ENCODE measurements at regions not wholly inside any gene's neighbourhood (a gene's known extent, or its start where the extent isn't known, plus 50 kb on each side); places are given as distances from the start of the nearest gene placed in this dataset.

DNA sequence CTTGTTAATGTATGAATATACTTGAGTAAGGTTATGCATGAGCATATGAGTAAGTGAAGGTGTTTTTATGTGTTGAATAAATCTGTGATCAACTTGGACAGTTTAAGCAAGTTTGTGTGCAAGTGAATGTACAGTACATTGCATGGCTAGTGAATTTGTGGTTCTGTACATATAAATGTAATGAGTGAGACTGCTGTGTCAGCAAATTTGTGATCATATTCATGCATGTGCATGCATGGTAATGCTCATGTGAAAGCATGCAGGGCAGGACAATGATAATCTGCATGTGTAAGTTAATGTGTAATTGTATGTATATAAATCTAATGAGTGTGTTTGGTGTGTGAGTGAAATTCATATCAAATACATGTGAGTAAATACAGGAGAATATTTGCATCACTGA, 188.5 kb downstream of the PWWP3B start:
- Histone ChIP-seq H3K27me3 (no peaks in the 10 kb centered on the region), H3K36me3 (replicated peaks in 1 of 2; ENCODE audit: insufficient read depth in 1 of 2, low read depth in 2 of 2) (no peaks in the 10 kb centered on the region), H3K27ac (no peak overlapping the region), H3K4me3 (no peak overlapping the region), H3K4me1 (no peaks in the 10 kb centered on the region), H3K9me3 (no peaks in the 10 kb centered on the region)
- DNase-seq: no peak
- intact Hi-C loops (cut with DNase I): no loop called here
- no peak for ATAC-seq
- no peak for TF ChIP-seq POLR2A (IDR thresholded peaks at IDR 0.05)
- TF ChIP-seq, protein P1, sequence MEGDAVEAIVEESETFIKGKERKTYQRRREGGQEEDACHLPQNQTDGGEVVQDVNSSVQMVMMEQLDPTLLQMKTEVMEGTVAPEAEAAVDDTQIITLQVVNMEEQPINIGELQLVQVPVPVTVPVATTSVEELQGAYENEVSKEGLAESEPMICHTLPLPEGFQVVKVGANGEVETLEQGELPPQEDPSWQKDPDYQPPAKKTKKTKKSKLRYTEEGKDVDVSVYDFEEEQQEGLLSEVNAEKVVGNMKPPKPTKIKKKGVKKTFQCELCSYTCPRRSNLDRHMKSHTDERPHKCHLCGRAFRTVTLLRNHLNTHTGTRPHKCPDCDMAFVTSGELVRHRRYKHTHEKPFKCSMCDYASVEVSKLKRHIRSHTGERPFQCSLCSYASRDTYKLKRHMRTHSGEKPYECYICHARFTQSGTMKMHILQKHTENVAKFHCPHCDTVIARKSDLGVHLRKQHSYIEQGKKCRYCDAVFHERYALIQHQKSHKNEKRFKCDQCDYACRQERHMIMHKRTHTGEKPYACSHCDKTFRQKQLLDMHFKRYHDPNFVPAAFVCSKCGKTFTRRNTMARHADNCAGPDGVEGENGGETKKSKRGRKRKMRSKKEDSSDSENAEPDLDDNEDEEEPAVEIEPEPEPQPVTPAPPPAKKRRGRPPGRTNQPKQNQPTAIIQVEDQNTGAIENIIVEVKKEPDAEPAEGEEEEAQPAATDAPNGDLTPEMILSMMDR (IDR thresholded peaks at IDR 0.05): no peak

DNA sequence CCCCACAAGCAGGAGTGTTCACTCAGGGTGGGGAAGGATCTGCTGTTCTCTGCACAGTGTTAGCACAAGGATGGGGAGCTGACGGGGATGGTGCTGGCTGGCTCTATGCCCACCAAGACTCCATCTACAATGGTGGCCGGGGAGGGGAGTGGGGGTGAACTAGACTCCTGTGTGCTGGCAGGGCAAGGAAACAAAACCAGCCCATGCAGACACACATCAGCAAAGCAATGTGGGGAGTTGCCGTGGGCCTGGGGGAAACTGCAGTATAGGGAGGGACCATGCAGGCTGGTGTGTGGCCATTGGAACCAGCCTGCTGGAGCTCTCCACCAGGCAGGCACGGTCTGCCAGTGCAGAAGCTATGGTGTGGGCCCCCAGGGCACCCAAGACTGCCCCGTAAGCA, 195.1 kb downstream of the PWWP3B start:
- Histone ChIP-seq H3K4me3 (no peak overlapping the region), H3K27me3 (no peaks in the 10 kb centered on the region), H3K4me1 (no peaks in the 10 kb centered on the region), H3K36me3 (replicated peaks in 1 of 2; ENCODE audit: insufficient read depth in 1 of 2, low read depth in 2 of 2) (no peaks in the 10 kb centered on the region), H3K27ac (no peak overlapping the region), H3K9me3 (no peaks in the 10 kb centered on the region)
- ATAC-seq (no peak), DNase-seq (no peak)
- WGBS, 2 donors: 80 to 85% methylated on average over 1 to 4 of the region's 5 CpGs
- intact Hi-C loops (cut with DNase I): no loop called here
- TF ChIP-seq, protein P1 (IDR thresholded peaks at IDR 0.05): no peak
- TF ChIP-seq POLR2A (IDR thresholded peaks at IDR 0.05): no peak

DNA sequence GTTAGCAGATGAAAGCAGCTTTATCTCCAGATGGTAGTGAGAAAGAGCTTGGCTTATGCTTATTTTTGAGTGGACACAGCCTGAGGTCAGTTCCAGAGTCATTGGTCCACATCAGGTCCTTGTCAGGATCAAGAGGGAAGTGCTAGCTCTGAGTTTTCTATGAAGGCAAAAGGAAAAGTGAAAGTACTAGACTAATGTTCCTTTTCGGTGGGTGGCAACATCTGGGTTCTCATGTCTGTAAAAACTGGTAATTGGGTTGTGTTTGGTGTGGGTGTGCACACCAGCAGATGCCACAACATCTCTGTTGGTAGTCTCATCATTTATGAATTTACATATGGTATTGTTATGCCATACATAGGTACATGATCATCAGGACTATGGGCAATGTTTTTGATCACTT, 210.5 kb downstream of the PWWP3B start:
- no peak for DNase-seq
- TF ChIP-seq, protein P1 (IDR thresholded peaks at IDR 0.05): no peak
- no peak for TF ChIP-seq POLR2A (IDR thresholded peaks at IDR 0.05)
- H3K4me3 ChIP-seq: no peak overlapping the region
- H3K4me1 ChIP-seq: no peaks in the 10 kb centered on the region
- no peak overlapping the region for H3K27ac ChIP-seq
- no peaks in the 10 kb centered on the region for H3K36me3 ChIP-seq (replicated peaks in 1 of 2; ENCODE audit: insufficient read depth in 1 of 2, low read depth in 2 of 2)
- no peak for ATAC-seq
- intact Hi-C loops (cut with DNase I): no loop called here
- no peaks in the 10 kb centered on the region for H3K9me3 ChIP-seq
- H3K27me3 ChIP-seq: no peaks in the 10 kb centered on the region
- 50% methylated on average over 1 of the region's 1 CpG; no CpG with 5 or more reads in 1 of the 2 donors for WGBS, 2 donors

DNA sequence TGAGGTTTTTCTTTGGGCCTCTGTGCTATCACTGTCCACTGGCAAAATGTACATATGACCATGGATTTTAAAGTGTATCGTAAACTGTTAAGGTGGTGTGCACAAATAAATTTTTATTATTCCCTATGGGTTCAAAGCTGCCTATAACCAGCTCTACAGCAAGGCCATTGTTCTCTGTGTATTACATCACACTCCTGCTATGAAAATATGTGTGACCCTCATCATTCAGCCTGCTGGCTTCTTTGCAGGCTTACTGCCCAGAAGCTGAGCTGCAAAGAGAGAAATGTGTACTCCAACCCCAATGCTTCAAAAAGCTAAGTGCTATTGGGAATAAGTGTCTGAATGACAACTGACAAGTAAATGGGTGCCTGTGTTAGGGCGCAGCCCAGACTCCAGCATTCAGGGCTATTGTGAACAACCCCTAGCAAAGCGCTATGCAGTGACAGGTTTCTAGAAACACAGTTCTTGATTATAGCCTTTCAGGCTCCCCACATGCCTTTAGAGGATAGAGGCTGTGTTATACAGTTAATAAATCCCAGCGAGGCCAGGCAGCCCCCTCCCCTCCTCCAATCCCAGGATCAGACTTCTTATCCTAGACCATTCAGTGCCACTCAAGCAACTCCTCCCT, 220.4 kb upstream of the RADX start:
- H3K4me3 ChIP-seq: no peak overlapping the region
- H3K4me1 ChIP-seq: no peaks in the 10 kb centered on the region
- no peaks in the 10 kb centered on the region for H3K9me3 ChIP-seq
- WGBS, 2 donors: 50 to 73% methylated on average over 1 to 2 of the region's 4 CpGs
- DNase-seq: peak in 1 of 4 donors; percentile 2
- TF ChIP-seq, protein P1 (IDR thresholded peaks at IDR 0.05): no peak
- no peak for TF ChIP-seq POLR2A (IDR thresholded peaks at IDR 0.05)
- H3K27ac ChIP-seq: peak overlapping the region in 2 of 4 donors; percentile 25 to 26
- ATAC-seq: peak; percentile 73
- intact Hi-C loops (cut with DNase I): no loop called here
- H3K36me3 ChIP-seq (replicated peaks in 1 of 2; ENCODE audit: insufficient read depth in 1 of 2, low read depth in 2 of 2): no peaks in the 10 kb centered on the region
- no peaks in the 10 kb centered on the region for H3K27me3 ChIP-seq

DNA sequence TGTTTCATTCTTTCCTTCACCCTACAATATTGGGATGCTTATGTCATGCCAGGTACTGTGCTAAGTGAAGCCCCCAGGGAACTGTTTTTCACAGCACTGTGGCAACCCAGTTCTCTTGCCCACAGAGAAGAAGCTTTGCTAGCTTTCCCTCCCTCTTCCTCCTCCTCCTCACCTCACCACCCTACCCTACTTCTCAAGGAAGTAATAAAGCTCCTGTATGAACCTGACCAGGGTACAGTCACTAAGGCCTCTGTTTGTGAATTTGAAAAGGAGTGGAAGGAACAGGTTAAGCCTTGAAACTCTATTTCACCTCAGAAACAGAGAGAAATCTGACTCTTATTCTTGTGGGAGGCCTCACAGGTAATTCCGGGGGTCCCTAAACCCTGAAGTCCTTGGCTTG, 219.4 kb upstream of the RADX start:
- no peak for TF ChIP-seq POLR2A (IDR thresholded peaks at IDR 0.05)
- TF ChIP-seq, protein P1 (IDR thresholded peaks at IDR 0.05): no peak
- 50 to 100% methylated on average over 1 of the region's 1 CpG for WGBS, 2 donors
- DNase-seq (no peak), ATAC-seq (no peak)
- H3K4me3 ChIP-seq: no peak overlapping the region
- no peaks in the 10 kb centered on the region for H3K4me1 ChIP-seq
- intact Hi-C loops (cut with DNase I): no loop called here
- no peak overlapping the region for H3K27ac ChIP-seq
- H3K9me3 ChIP-seq: no peaks in the 10 kb centered on the region
- no peaks in the 10 kb centered on the region for H3K36me3 ChIP-seq (replicated peaks in 1 of 2; ENCODE audit: insufficient read depth in 1 of 2, low read depth in 2 of 2)
- H3K27me3 ChIP-seq: no peaks in the 10 kb centered on the region

Data from body of pancreas (tissue), 4 donors.